ENCODE measurements at regions not wholly inside any gene's neighbourhood (a gene's known extent, or its start where the extent isn't known, plus 50 kb on each side); places are given as distances from the start of the nearest gene placed in this dataset.

DNA sequence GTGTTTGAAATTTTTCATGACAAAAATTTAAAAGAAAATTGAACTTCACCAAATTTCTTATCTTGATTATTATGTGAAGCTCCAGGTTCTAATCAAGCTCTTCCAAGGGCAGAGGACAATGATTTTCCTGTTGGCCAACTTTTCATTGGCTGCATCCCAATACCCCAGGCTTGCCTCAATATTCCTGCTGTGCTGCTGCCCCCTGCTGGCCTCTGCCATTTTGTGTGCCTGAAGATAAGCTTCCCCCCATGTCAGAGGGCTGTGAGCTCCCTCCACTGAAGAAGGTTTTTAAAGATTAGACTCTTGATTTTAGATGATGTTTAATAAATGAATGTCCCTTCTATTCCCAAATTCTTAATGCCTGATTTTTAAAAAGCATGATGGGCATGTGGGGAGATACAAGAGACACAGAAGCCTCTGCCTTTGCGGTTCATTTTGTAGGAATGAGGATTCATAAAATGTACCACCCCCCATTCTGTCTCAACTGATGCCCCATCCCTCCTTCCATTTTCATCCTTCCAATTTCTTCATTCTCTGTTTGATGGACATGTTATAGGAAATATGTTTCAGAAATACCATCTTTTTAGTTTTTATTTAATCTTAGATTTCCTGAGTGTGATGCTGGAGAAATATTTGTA, 76.7 kb upstream of the RGS6 start:
- Histone ChIP-seq H3K36me3 (ENCODE audit: insufficient read depth, low read length) (no peaks in the 10 kb centered on the region), H3K79me2 (ENCODE audit: insufficient read depth, low read length) (no peaks in the 10 kb centered on the region), H2AFZ (ENCODE audit: low read length) (no peak overlapping the region)

GRCh38 chr14:71856199-71856919, 75.9 kb upstream of the RGS6 start:
- Histone ChIP-seq H2AFZ (ENCODE audit: low read length) (no peak overlapping the region), H3K9ac (ENCODE audit: low read length) (no peak overlapping the region), H3K4me1 (ENCODE audit: insufficient read depth, low read length, severe bottlenecking) (peaks cover 14% of the 10 kb centered on the region), H3K36me3 (ENCODE audit: insufficient read depth, low read length) (no peaks in the 10 kb centered on the region), H3F3A (ENCODE audit: insufficient read depth, low read length) (no peaks in the 10 kb centered on the region), H3K4me2 (ENCODE audit: low read length) (peak overlapping the region; percentile 2; the same call in 1 of the 2 replicates), H3K79me2 (ENCODE audit: insufficient read depth, low read length) (no peaks in the 10 kb centered on the region), H3K27ac (ENCODE audit: low read depth, low read length, poor library complexity, severe bottlenecking) (no peak overlapping the region), H4K20me1 (ENCODE audit: insufficient read depth, low read length) (no peaks in the 10 kb centered on the region), H3K9me3 (ENCODE audit: low read length) (no peaks in the 10 kb centered on the region), H3K9me2 (ENCODE audit: low read depth, low read length) (no peaks in the 10 kb centered on the region), H3K4me3 (ENCODE audit: low read depth, low read length, poor library complexity, severe bottlenecking) (no peak overlapping the region), H3K27me3 (ENCODE audit: insufficient read depth, low read length) (no peaks in the 10 kb centered on the region)
- TF ChIP-seq EZH2 (IDR thresholded peaks at IDR 0.05; ENCODE audit: borderline replicate concordance, low read length): no peak
- TF ChIP-seq, protein P1, sequence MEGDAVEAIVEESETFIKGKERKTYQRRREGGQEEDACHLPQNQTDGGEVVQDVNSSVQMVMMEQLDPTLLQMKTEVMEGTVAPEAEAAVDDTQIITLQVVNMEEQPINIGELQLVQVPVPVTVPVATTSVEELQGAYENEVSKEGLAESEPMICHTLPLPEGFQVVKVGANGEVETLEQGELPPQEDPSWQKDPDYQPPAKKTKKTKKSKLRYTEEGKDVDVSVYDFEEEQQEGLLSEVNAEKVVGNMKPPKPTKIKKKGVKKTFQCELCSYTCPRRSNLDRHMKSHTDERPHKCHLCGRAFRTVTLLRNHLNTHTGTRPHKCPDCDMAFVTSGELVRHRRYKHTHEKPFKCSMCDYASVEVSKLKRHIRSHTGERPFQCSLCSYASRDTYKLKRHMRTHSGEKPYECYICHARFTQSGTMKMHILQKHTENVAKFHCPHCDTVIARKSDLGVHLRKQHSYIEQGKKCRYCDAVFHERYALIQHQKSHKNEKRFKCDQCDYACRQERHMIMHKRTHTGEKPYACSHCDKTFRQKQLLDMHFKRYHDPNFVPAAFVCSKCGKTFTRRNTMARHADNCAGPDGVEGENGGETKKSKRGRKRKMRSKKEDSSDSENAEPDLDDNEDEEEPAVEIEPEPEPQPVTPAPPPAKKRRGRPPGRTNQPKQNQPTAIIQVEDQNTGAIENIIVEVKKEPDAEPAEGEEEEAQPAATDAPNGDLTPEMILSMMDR (IDR thresholded peaks at IDR 0.05; ENCODE audit: low read length): no peak

More for the DNA sequence above, 76.7 kb upstream of the RGS6 start:
- Histone ChIP-seq H3K4me3 (ENCODE audit: low read depth, low read length, poor library complexity, severe bottlenecking) (no peak overlapping the region), H3F3A (ENCODE audit: insufficient read depth, low read length) (no peaks in the 10 kb centered on the region), H3K27ac (ENCODE audit: low read depth, low read length, poor library complexity, severe bottlenecking) (no peak overlapping the region), H3K4me2 (ENCODE audit: low read length) (no peak overlapping the region), H3K9me2 (ENCODE audit: low read depth, low read length) (no peaks in the 10 kb centered on the region), H3K4me1 (ENCODE audit: insufficient read depth, low read length, severe bottlenecking) (peaks cover 14% of the 10 kb centered on the region), H4K20me1 (ENCODE audit: insufficient read depth, low read length) (no peaks in the 10 kb centered on the region), H3K27me3 (ENCODE audit: insufficient read depth, low read length) (no peaks in the 10 kb centered on the region), H3K9me3 (ENCODE audit: low read length) (no peaks in the 10 kb centered on the region), H3K9ac (ENCODE audit: low read length) (no peak overlapping the region)
- TF ChIP-seq, protein P1 (IDR thresholded peaks at IDR 0.05; ENCODE audit: low read length): peak; percentile 93
- TF ChIP-seq EZH2 (IDR thresholded peaks at IDR 0.05; ENCODE audit: borderline replicate concordance, low read length): no peak

DNA sequence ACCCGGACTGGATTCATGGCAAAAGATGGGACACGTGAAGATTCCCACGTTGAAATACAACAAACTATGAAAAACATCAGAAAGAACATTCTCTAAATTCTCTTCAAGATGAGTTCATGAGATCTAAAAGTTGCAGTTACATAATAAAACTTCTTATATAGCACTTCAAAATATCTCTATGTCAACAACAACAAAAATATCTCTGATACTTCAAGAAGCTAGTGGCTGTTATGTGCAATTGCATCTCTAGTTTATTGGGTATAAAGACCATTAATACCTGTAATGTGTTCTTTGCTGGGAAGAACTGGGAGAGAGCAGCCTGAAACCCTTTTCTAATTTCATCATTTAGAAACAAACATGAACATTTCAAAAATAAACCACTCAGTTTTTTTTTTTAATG, 69.2 kb upstream of the RGS6 start:
- Histone ChIP-seq H3K9me3 (ENCODE audit: low read length) (no peaks in the 10 kb centered on the region), H3K4me1 (ENCODE audit: insufficient read depth, low read length, severe bottlenecking) (no peaks in the 10 kb centered on the region), H3F3A (ENCODE audit: insufficient read depth, low read length) (no peaks in the 10 kb centered on the region), H3K4me2 (ENCODE audit: low read length) (no peak overlapping the region), H3K9ac (ENCODE audit: low read length) (no peak overlapping the region), H3K27ac (ENCODE audit: low read depth, low read length, poor library complexity, severe bottlenecking) (no peak overlapping the region), H3K9me2 (ENCODE audit: low read depth, low read length) (no peaks in the 10 kb centered on the region), H3K27me3 (ENCODE audit: insufficient read depth, low read length) (no peaks in the 10 kb centered on the region), H2AFZ (ENCODE audit: low read length) (no peak overlapping the region), H3K4me3 (ENCODE audit: low read depth, low read length, poor library complexity, severe bottlenecking) (no peak overlapping the region), H3K79me2 (ENCODE audit: insufficient read depth, low read length) (no peaks in the 10 kb centered on the region), H4K20me1 (ENCODE audit: insufficient read depth, low read length) (no peaks in the 10 kb centered on the region), H3K36me3 (ENCODE audit: insufficient read depth, low read length) (no peaks in the 10 kb centered on the region)
- TF ChIP-seq EZH2 (IDR thresholded peaks at IDR 0.05; ENCODE audit: borderline replicate concordance, low read length): no peak
- TF ChIP-seq, protein P1 (IDR thresholded peaks at IDR 0.05; ENCODE audit: low read length): no peak

All from OCI-LY1 (cell line).